ENCODE measurements at regions not wholly inside any gene's neighbourhood (a gene's known extent, or its start where the extent isn't known, plus 50 kb on each side); places are given as distances from the start of the nearest gene placed in this dataset.

DNA sequence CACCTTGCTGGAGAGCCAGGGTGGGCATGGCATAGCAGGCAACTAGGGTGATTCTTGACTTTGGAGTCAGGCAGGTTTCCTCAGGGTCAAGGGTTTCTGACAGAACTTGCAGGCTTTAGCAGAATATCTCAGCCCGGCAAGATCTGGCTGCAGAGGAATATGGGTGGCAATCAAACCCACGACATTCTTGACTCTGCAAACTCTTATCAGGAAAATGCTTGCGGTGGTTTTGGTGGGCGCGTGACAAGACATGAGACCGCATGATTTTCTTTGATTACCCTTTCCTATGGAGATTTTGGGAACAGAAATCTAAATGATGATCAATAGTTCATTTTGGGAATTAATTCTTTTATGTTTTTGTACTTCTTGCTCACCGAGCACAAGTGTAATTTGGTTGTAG is 449.5 kb downstream of the VRK1 start:
- Mint-ChIP-seq H3K9me3 (ENCODE audit: unreplicated experiment) (no peaks in the 10 kb centered on the region), H3K27me3 (ENCODE audit: unreplicated experiment) (peaks cover 2% of the 10 kb centered on the region), H3K27ac (ENCODE audit: unreplicated experiment) (no peak overlapping the region), H3K4me1 (ENCODE audit: low read depth, unreplicated experiment) (no peaks in the 10 kb centered on the region), H3K36me3 (ENCODE audit: unreplicated experiment) (no peaks in the 10 kb centered on the region), H3K4me3 (ENCODE audit: unreplicated experiment) (no peak overlapping the region)
- TF ChIP-seq, protein P1, sequence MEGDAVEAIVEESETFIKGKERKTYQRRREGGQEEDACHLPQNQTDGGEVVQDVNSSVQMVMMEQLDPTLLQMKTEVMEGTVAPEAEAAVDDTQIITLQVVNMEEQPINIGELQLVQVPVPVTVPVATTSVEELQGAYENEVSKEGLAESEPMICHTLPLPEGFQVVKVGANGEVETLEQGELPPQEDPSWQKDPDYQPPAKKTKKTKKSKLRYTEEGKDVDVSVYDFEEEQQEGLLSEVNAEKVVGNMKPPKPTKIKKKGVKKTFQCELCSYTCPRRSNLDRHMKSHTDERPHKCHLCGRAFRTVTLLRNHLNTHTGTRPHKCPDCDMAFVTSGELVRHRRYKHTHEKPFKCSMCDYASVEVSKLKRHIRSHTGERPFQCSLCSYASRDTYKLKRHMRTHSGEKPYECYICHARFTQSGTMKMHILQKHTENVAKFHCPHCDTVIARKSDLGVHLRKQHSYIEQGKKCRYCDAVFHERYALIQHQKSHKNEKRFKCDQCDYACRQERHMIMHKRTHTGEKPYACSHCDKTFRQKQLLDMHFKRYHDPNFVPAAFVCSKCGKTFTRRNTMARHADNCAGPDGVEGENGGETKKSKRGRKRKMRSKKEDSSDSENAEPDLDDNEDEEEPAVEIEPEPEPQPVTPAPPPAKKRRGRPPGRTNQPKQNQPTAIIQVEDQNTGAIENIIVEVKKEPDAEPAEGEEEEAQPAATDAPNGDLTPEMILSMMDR (IDR thresholded peaks at IDR 0.05; ENCODE audit: partially characterized antibody, unreplicated experiment): no peak
- DNase-seq: no peak

DNA sequence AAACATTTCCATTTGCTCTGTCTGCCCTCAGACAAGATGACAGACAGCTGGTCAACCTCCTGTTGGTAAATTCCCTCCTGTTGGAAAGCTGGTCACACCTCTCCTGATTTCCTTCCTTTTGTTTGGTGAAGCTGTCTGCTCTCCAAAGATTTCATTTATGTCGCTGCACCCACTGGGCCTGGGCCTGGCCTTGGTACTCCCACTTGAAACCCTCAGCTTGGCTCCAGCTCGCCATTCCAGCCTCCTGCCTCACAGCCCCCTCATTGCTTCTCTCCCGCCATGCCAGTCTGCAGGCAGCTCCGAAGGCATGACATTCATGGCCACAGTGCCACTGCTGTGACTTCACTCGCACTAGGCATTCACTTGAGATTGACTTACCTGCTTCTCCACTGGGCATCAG is 451.8 kb downstream of the VRK1 start:
- Mint-ChIP-seq H3K36me3 (ENCODE audit: unreplicated experiment) (no peaks in the 10 kb centered on the region), H3K4me1 (ENCODE audit: low read depth, unreplicated experiment) (no peaks in the 10 kb centered on the region), H3K9me3 (ENCODE audit: unreplicated experiment) (no peaks in the 10 kb centered on the region), H3K27me3 (ENCODE audit: unreplicated experiment) (peaks cover 3% of the 10 kb centered on the region), H3K4me3 (ENCODE audit: unreplicated experiment) (no peak overlapping the region), H3K27ac (ENCODE audit: unreplicated experiment) (no peak overlapping the region)
- TF ChIP-seq, protein P1 (IDR thresholded peaks at IDR 0.05; ENCODE audit: partially characterized antibody, unreplicated experiment): no peak
- DNase-seq: no peak

DNA sequence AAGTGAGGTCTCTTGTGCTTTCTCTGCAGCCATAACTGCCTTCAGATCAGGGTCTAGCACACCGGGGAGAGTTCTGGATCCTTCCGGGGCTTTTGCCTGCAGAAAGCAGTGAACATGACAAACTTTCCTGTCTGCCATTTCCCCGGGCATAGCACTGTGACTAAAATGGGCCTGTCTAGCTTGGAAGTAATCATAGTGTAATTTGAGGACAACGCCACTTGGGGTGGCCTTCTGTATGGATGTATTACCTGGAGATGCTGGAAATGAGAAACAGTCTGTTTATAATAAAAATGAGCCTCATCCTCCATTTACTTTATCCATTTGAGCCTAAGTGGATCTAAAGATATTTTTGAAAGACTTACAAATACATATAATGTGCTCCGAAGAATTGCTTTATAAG is 453.7 kb downstream of the VRK1 start:
- no peaks in the 10 kb centered on the region for H3K9me3 Mint-ChIP-seq (ENCODE audit: unreplicated experiment)
- no peak overlapping the region for H3K27ac Mint-ChIP-seq (ENCODE audit: unreplicated experiment)
- no peaks in the 10 kb centered on the region for H3K36me3 Mint-ChIP-seq (ENCODE audit: unreplicated experiment)
- no peaks in the 10 kb centered on the region for H3K4me1 Mint-ChIP-seq (ENCODE audit: low read depth, unreplicated experiment)
- no peak overlapping the region for H3K4me3 Mint-ChIP-seq (ENCODE audit: unreplicated experiment)
- no peak for DNase-seq
- TF ChIP-seq, protein P1 (IDR thresholded peaks at IDR 0.05; ENCODE audit: partially characterized antibody, unreplicated experiment): no peak
- H3K27me3 Mint-ChIP-seq (ENCODE audit: unreplicated experiment): peaks cover 3% of the 10 kb centered on the region

DNA sequence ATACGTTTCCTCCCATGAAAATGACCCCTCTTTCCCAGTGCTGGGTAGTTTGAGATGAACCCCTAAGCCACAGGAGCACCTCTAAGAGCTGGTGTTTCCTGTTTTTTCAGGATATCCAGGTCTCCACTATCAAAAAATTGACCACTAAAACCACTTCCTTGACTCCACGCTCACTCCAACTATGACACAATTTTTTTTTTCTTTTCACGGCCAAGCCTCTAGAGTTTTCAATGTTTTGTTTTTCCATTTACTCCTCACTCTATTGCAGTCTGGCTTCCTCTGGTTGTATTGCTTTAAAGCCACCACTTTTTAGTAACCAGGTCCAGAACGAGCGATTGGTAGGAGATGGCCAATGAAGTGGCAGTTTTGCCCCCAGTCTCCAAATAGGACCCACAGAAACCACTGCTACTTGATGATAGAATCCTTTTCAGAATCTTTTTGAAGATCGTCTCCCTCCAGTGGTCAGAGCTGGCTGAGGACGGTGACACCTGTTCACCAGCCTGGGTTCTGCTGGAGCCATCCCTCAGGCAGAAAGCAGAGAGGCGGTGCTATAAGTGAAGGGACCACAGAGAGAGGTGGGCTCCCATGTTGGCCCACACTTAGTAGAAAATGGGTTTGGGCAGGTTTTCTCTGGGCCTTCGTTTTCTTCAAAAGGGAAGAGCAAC is 454.4 kb downstream of the VRK1 start:
- H3K27ac Mint-ChIP-seq (ENCODE audit: unreplicated experiment): no peak overlapping the region
- no peak for DNase-seq
- TF ChIP-seq, protein P1 (IDR thresholded peaks at IDR 0.05; ENCODE audit: partially characterized antibody, unreplicated experiment): no peak
- H3K27me3 Mint-ChIP-seq (ENCODE audit: unreplicated experiment): peaks cover 3% of the 10 kb centered on the region
- H3K4me3 Mint-ChIP-seq (ENCODE audit: unreplicated experiment): no peak overlapping the region
- H3K4me1 Mint-ChIP-seq (ENCODE audit: low read depth, unreplicated experiment): no peaks in the 10 kb centered on the region
- H3K36me3 Mint-ChIP-seq (ENCODE audit: unreplicated experiment): no peaks in the 10 kb centered on the region
- no peaks in the 10 kb centered on the region for H3K9me3 Mint-ChIP-seq (ENCODE audit: unreplicated experiment)

DNA sequence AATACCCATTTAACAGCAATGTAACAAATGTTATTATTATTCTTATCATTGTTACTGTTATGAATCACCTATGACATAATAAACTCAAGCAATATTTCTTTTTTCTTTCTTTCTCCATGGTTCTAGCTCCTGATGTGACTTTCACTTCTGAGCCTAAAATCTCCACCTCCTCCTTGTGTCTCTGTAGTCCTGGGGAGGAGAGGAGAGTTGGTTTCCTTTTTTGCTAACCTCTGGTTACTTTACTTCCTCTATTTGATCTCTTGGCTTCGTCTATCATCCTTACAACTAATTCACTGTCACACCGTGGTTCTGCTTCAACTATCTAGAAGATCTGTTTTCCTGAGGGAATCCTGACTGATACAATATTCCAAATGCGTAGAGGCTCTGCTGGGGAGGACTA is 456.6 kb downstream of the VRK1 start:
- H3K27me3 Mint-ChIP-seq (ENCODE audit: unreplicated experiment): peaks cover 3% of the 10 kb centered on the region
- H3K27ac Mint-ChIP-seq (ENCODE audit: unreplicated experiment): no peak overlapping the region
- H3K4me3 Mint-ChIP-seq (ENCODE audit: unreplicated experiment): no peak overlapping the region
- no peaks in the 10 kb centered on the region for H3K36me3 Mint-ChIP-seq (ENCODE audit: unreplicated experiment)
- no peaks in the 10 kb centered on the region for H3K9me3 Mint-ChIP-seq (ENCODE audit: unreplicated experiment)
- no peak for DNase-seq
- H3K4me1 Mint-ChIP-seq (ENCODE audit: low read depth, unreplicated experiment): no peaks in the 10 kb centered on the region
- TF ChIP-seq, protein P1 (IDR thresholded peaks at IDR 0.05; ENCODE audit: partially characterized antibody, unreplicated experiment): no peak
